Osteoblast (primary cell): ENCODE measurements at regions not wholly inside any gene's neighbourhood (a gene's known extent, or its start where the extent isn't known, plus 50 kb on each side); places are given as distances from the start of the nearest gene placed in this dataset.

ENCODE experiments used
- DNase-seq: peaks from one replicate; pipeline ENCODE4 v3.0.0; 2011; ENCODE audit warnings: low spot score, mixed read lengths; ENCODE audit not compliant: insufficient read length; ENCODE audit errors: missing footprints
- H2AFZ ChIP-seq: 2 replicates; pipeline ENCODE4 v1.6.0; 2011; ENCODE audit warnings: mild to moderate bottlenecking, low read length
- H3K27ac ChIP-seq: 2 replicates; pipeline ENCODE4 v1.5.1; 2011; ENCODE audit warnings: mild to moderate bottlenecking, low read depth, low read length, moderate library complexity
- H3K27me3 ChIP-seq: 2 replicates; pipeline ENCODE4 v1.6.0; 2012; ENCODE audit warnings: mild to moderate bottlenecking, control low read depth, inconsistent platforms, low read length, moderate library complexity; ENCODE audit not compliant: insufficient read depth
- H3K36me3 ChIP-seq: 2 replicates; pipeline ENCODE4 v1.5.1; 2011; ENCODE audit warnings: mild to moderate bottlenecking, low read length, control low read depth, moderate library complexity; ENCODE audit not compliant: insufficient read depth
- H3K4me1 ChIP-seq: 2 replicates; pipeline ENCODE4 v1.5.1; 2011; ENCODE audit warnings: mild to moderate bottlenecking, low read length, control low read depth, moderate library complexity; ENCODE audit not compliant: insufficient read depth
- H3K4me2 ChIP-seq: 2 replicates; pipeline ENCODE4 v1.6.0; 2011; ENCODE audit warnings: mild to moderate bottlenecking, low read length; ENCODE audit not compliant: insufficient read depth
- H3K4me3 ChIP-seq: fragments of 200-600 bp; sonication (generic); 3 replicates; pipeline ENCODE4 v1.5.1; 2012; ENCODE audit warnings: mild to moderate bottlenecking, low read length, inconsistent platforms; ENCODE audit not compliant: insufficient read depth
- H3K79me2 ChIP-seq: 2 replicates; pipeline ENCODE4 v1.6.0; 2012; ENCODE audit warnings: mild to moderate bottlenecking, low read length, control low read depth, inconsistent platforms; ENCODE audit not compliant: insufficient read depth
- H3K9me3 ChIP-seq: 2 replicates; pipeline ENCODE4 v1.5.1; 2011; ENCODE audit warnings: low read depth, low read length, control low read depth
- H4K20me1 ChIP-seq: 2 replicates; pipeline ENCODE4 v1.6.0; 2012; ENCODE audit warnings: mild to moderate bottlenecking, low read length, control low read depth; ENCODE audit not compliant: insufficient read depth
- CTCF ChIP-seq: IDR thresholded peaks from 2 replicates; pipeline ENCODE4 v1.5.1; 2011; ENCODE audit warnings: mild to moderate bottlenecking, low read depth, low read length, moderate library complexity; ENCODE audit errors: extremely low read depth

GRCh38 chr4:18981234-18981615 lies 959.7 kb upstream of the LCORL start:
- Histone ChIP-seq H3K4me3 (no peak overlapping the region), H3K79me2 (no peaks in the 10 kb centered on the region), H3K9me3 (peaks cover 9% of the 10 kb centered on the region), H3K4me2 (no peak overlapping the region), H3K27ac (no peak overlapping the region), H2AFZ (no peak overlapping the region), H3K27me3 (no peaks in the 10 kb centered on the region), H3K4me1 (no peaks in the 10 kb centered on the region), H3K36me3 (no peaks in the 10 kb centered on the region), H4K20me1 (no peaks in the 10 kb centered on the region)
- DNase-seq, result no peak
- TF ChIP-seq CTCF, result no peak

GRCh38 chr4:18980516-18981233 lies 959.1 kb upstream of the LCORL start:
- Histone ChIP-seq H3K27ac (no peak overlapping the region), H3K27me3 (no peaks in the 10 kb centered on the region), H3K79me2 (no peaks in the 10 kb centered on the region), H3K4me3 (no peak overlapping the region), H3K9me3 (peaks cover 9% of the 10 kb centered on the region), H3K4me1 (no peaks in the 10 kb centered on the region), H4K20me1 (no peaks in the 10 kb centered on the region), H3K4me2 (no peak overlapping the region), H2AFZ (no peak overlapping the region), H3K36me3 (no peaks in the 10 kb centered on the region)
- DNase-seq, result no peak
- TF ChIP-seq CTCF, result no peak

- H3K79me2 ChIP-seq, result no peaks in the 10 kb centered on the region
- peaks cover 9% of the 10 kb centered on the region for H3K9me3 ChIP-seq
- H3K4me3 ChIP-seq, result no peak overlapping the region
- H2AFZ ChIP-seq, result no peak overlapping the region
- H3K27me3 ChIP-seq, result no peaks in the 10 kb centered on the region
- no peaks in the 10 kb centered on the region for H3K36me3 ChIP-seq
- no peaks in the 10 kb centered on the region for H4K20me1 ChIP-seq
- H3K4me1 ChIP-seq, result no peaks in the 10 kb centered on the region
- no peak for TF ChIP-seq CTCF
- no peak overlapping the region for H3K27ac ChIP-seq
- DNase-seq, result no peak
- no peak overlapping the region for H3K4me2 ChIP-seq
Observed at GRCh38 chr4:18976884-18977283, 955.3 kb upstream of the LCORL start.

GRCh38 chr4:18975916-18976808 lies 954.6 kb upstream of the LCORL start:
- no peak for DNase-seq
- Histone ChIP-seq H3K27me3 (no peaks in the 10 kb centered on the region), H2AFZ (no peak overlapping the region), H3K9me3 (peaks cover 7% of the 10 kb centered on the region), H3K4me2 (no peak overlapping the region), H3K36me3 (no peaks in the 10 kb centered on the region), H3K4me3 (no peak overlapping the region), H3K27ac (no peak overlapping the region), H4K20me1 (no peaks in the 10 kb centered on the region), H3K4me1 (no peaks in the 10 kb centered on the region), H3K79me2 (no peaks in the 10 kb centered on the region)
- no peak for TF ChIP-seq CTCF
